Endodermal cell (in vitro differentiated cells): ENCODE measurements at regions not wholly inside any gene's neighbourhood (a gene's known extent, or its start where the extent isn't known, plus 50 kb on each side); places are given as distances from the start of the nearest gene placed in this dataset.
"Not testable (repeated sequence)": the region's sequence is repeated elsewhere in the genome, so short reads cannot be mapped to it uniquely, and the experiment has no call there.

Experiments
- DNase-seq: peaks from one replicate; pipeline ENCODE4 v3.0.0-alpha.2; 2017
- H3K27ac ChIP-seq: 2 replicates; pipeline ENCODE4 v1.5.1; 2013; ENCODE audit warnings: mild to moderate bottlenecking, low read depth, low read length, moderate library complexity
- H3K27me3 ChIP-seq: 2 replicates; pipeline ENCODE4 v1.6.1; 2013; ENCODE audit warnings: mild to moderate bottlenecking, low read length, moderate library complexity; ENCODE audit not compliant: insufficient read depth, control insufficient read depth, poor library complexity, severe bottlenecking
- H3K36me3 ChIP-seq: 2 replicates; pipeline ENCODE4 v1.7.0; 2013; ENCODE audit warnings: mild to moderate bottlenecking, low read length, moderate library complexity; ENCODE audit not compliant: control insufficient read depth, insufficient read depth
- H3K4me1 ChIP-seq: one replicate; pipeline ENCODE4 v1.7.0; 2013; ENCODE audit warnings: low read length; ENCODE audit not compliant: control insufficient read depth, insufficient read depth
- H3K4me3 ChIP-seq: 2 replicates; pipeline ENCODE4 v1.5.1; 2013; ENCODE audit warnings: mild to moderate bottlenecking, low read length, moderate library complexity
- H3K9ac ChIP-seq: 2 replicates; pipeline ENCODE4 v1.6.1; 2013; ENCODE audit warnings: mild to moderate bottlenecking, low read length, moderate library complexity; ENCODE audit not compliant: poor library complexity, severe bottlenecking; ENCODE audit errors: extremely low read depth
- H3K9me3 ChIP-seq: 2 replicates; pipeline ENCODE4 v1.6.1; 2013; ENCODE audit warnings: mild to moderate bottlenecking, low read length, moderate library complexity; ENCODE audit not compliant: control insufficient read depth
- H3K27ac Mint-ChIP-seq: 2 replicates; pipeline ENCODE4 v1.8.0; 2020; ENCODE audit warnings: mixed read lengths
- H3K27me3 Mint-ChIP-seq: 2 replicates; pipeline ENCODE4 v1.8.0; 2021; ENCODE audit warnings: mild to moderate bottlenecking, mixed read lengths; ENCODE audit not compliant: insufficient read depth
- H3K36me3 Mint-ChIP-seq: 2 replicates; pipeline ENCODE4 v1.8.0; 2020; ENCODE audit warnings: low read depth, mixed read lengths
- H3K4me1 Mint-ChIP-seq: 2 replicates; pipeline ENCODE4 v1.8.0; 2020; ENCODE audit warnings: mixed read lengths
- H3K4me3 Mint-ChIP-seq: 2 replicates; pipeline ENCODE4 v1.8.0; 2020; ENCODE audit warnings: mild to moderate bottlenecking, moderate library complexity, mixed read lengths
- H3K9me3 Mint-ChIP-seq: 2 replicates; pipeline ENCODE4 v1.8.0; 2020; ENCODE audit warnings: mild to moderate bottlenecking, mixed read lengths
- CTCF ChIP-seq: fragments of 200-600 bp; sonication (generic); conservative IDR thresholded peaks from 2 replicates; pipeline ENCODE4 v1.5.0; 2021; ENCODE audit warnings: antibody characterized with exemption, mild to moderate bottlenecking
- WGBS, 2 experiments: methylation state at CpG; one replicate each; pipeline versions ENCODE4 v1.1.5 to v1.1.7; 2013; ENCODE audit warnings: missing lambda C conversion rate in 2 of 2, mixed read lengths in 1 of 2; ENCODE audit not compliant: insufficient coverage in 1 of 2, insufficient read length in 1 of 2; 5-methylcytosine and 5-hydroxymethylcytosine counted together

- Mint-ChIP-seq H3K4me1 (peaks cover 7% of the 10 kb centered on the region), H3K9me3 (no peaks in the 10 kb centered on the region), H3K36me3 (no peaks in the 10 kb centered on the region), H3K27ac (no peak overlapping the region), H3K4me3 (no peak overlapping the region), H3K27me3 (peaks cover 45% of the 10 kb centered on the region)
- no peak for DNase-seq
- H3K36me3 ChIP-seq = no peaks in the 10 kb centered on the region
- H3K4me3 ChIP-seq = no peak overlapping the region
- H3K9ac ChIP-seq = no peak overlapping the region
- H3K27ac ChIP-seq = no peak overlapping the region
- 86% methylated on average over 3 of the region's 4 CpGs; no CpG with 5 or more reads in 1 of the 2 experiments for WGBS, 2 experiments
- H3K4me1 ChIP-seq = no peaks in the 10 kb centered on the region
- H3K27me3 ChIP-seq = peaks cover 66% of the 10 kb centered on the region
- no peak for TF ChIP-seq CTCF
- no peaks in the 10 kb centered on the region for H3K9me3 ChIP-seq
Measured at GRCh38 chr3:98702166-98702565, 61.0 kb upstream of the ST3GAL6 start.

- no peaks in the 10 kb centered on the region for H3K36me3 ChIP-seq
- WGBS, 2 experiments = 92 to 100% methylated on average over 1 of the region's 1 CpG
- Mint-ChIP-seq H3K36me3 (no peaks in the 10 kb centered on the region), H3K27ac (no peak overlapping the region), H3K27me3 (peaks cover 40% of the 10 kb centered on the region), H3K4me3 (no peak overlapping the region), H3K4me1 (peaks cover 18% of the 10 kb centered on the region), H3K9me3 (no peaks in the 10 kb centered on the region)
- H3K27me3 ChIP-seq = peaks cover 49% of the 10 kb centered on the region
- no peak overlapping the region for H3K4me3 ChIP-seq
- no peak for DNase-seq
- H3K9me3 ChIP-seq = no peaks in the 10 kb centered on the region
- no peaks in the 10 kb centered on the region for H3K4me1 ChIP-seq
- TF ChIP-seq CTCF = no peak
- H3K9ac ChIP-seq = no peak overlapping the region
- H3K27ac ChIP-seq = no peak overlapping the region
Measured at GRCh38 chr3:98705212-98705611, 57.9 kb upstream of the ST3GAL6 start.

GRCh38 chr3:98705694-98706093 lies 57.4 kb upstream of the ST3GAL6 start:
- Histone ChIP-seq H3K9me3 (no peaks in the 10 kb centered on the region), H3K27ac (no peak overlapping the region), H3K27me3 (peaks cover 48% of the 10 kb centered on the region), H3K4me3 (no peak overlapping the region), H3K4me1 (no peaks in the 10 kb centered on the region), H3K36me3 (no peaks in the 10 kb centered on the region), H3K9ac (no peak overlapping the region)
- H3K27me3 Mint-ChIP-seq = peaks cover 38% of the 10 kb centered on the region
- H3K9me3 Mint-ChIP-seq = no peaks in the 10 kb centered on the region
- peak; percentile 46 for TF ChIP-seq CTCF
- peaks cover 18% of the 10 kb centered on the region for H3K4me1 Mint-ChIP-seq
- no peak overlapping the region for H3K27ac Mint-ChIP-seq
- H3K36me3 Mint-ChIP-seq = no peaks in the 10 kb centered on the region
- no peak overlapping the region for H3K4me3 Mint-ChIP-seq
- WGBS, 2 experiments = 80% methylated on average over 1 of the region's 1 CpG; no CpG with 5 or more reads in 1 of the 2 experiments
- no peak for DNase-seq

GRCh38 chr3:98708681-98709080 lies 54.5 kb upstream of the ST3GAL6 start:
- H3K36me3 ChIP-seq, H3K9me3 Mint-ChIP-seq, H3K4me1 ChIP-seq, H3K27ac Mint-ChIP-seq, H3K9ac ChIP-seq, H3K4me3 Mint-ChIP-seq, H3K27ac ChIP-seq, DNase-seq, H3K36me3 Mint-ChIP-seq, H3K4me3 ChIP-seq, H3K9me3 ChIP-seq: not testable (repeated sequence)
- Mint-ChIP-seq H3K27me3 (peaks cover 50% of the 10 kb centered on the region), H3K4me1 (peaks cover 14% of the 10 kb centered on the region)
- WGBS, 2 experiments = 20 to 42% methylated on average over 2 to 6 of the region's 6 CpGs
- H3K27me3 ChIP-seq = peaks cover 42% of the 10 kb centered on the region
